ENCODE measurements at regions not wholly inside any gene's neighbourhood (a gene's known extent, or its start where the extent isn't known, plus 50 kb on each side); places are given as distances from the start of the nearest gene placed in this dataset.

DNA sequence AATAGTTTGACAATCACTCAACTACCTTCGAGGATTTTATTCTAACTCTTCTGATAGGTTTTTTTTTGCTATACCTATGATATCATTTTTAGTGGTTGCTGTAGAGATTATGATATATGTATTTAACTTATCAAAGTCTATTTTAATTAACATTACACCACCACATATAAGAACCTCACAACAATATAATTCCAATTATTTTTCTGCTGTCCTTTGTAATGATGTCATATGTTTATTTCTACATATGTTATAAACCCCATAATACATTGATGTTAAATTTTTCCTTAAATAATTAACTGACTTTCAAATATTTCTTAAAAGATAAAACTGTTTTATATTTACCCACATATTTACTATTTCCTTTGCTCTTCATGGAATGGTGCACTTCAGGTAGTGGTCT is 103.4 kb upstream of the KITLG start:
- no peak for TF ChIP-seq CEBPB (IDR thresholded peaks at IDR 0.05)
- TF ChIP-seq YY1 (IDR thresholded peaks at IDR 0.05; ENCODE audit: low read depth): no peak
- TF ChIP-seq EP300 (IDR thresholded peaks at IDR 0.05; ENCODE audit: borderline replicate concordance): no peak
- TF ChIP-seq FOXM1 (IDR thresholded peaks at IDR 0.05; ENCODE audit: borderline replicate concordance, low read depth): no peak
- no peak for TF ChIP-seq CREB1 (IDR thresholded peaks at IDR 0.05; ENCODE audit: low read depth)
- TF ChIP-seq, protein P1, sequence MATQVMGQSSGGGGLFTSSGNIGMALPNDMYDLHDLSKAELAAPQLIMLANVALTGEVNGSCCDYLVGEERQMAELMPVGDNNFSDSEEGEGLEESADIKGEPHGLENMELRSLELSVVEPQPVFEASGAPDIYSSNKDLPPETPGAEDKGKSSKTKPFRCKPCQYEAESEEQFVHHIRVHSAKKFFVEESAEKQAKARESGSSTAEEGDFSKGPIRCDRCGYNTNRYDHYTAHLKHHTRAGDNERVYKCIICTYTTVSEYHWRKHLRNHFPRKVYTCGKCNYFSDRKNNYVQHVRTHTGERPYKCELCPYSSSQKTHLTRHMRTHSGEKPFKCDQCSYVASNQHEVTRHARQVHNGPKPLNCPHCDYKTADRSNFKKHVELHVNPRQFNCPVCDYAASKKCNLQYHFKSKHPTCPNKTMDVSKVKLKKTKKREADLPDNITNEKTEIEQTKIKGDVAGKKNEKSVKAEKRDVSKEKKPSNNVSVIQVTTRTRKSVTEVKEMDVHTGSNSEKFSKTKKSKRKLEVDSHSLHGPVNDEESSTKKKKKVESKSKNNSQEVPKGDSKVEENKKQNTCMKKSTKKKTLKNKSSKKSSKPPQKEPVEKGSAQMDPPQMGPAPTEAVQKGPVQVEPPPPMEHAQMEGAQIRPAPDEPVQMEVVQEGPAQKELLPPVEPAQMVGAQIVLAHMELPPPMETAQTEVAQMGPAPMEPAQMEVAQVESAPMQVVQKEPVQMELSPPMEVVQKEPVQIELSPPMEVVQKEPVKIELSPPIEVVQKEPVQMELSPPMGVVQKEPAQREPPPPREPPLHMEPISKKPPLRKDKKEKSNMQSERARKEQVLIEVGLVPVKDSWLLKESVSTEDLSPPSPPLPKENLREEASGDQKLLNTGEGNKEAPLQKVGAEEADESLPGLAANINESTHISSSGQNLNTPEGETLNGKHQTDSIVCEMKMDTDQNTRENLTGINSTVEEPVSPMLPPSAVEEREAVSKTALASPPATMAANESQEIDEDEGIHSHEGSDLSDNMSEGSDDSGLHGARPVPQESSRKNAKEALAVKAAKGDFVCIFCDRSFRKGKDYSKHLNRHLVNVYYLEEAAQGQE (IDR thresholded peaks at IDR 0.05; ENCODE audit: low read depth): no peak
- TF ChIP-seq EGR1 (IDR thresholded peaks at IDR 0.05): no peak
- no peak for TF ChIP-seq RAD21 (IDR thresholded peaks at IDR 0.05; ENCODE audit: low read depth)
- no peak for TF ChIP-seq TAF1 (IDR thresholded peaks at IDR 0.05; ENCODE audit: low read depth)
- no peak for TF ChIP-seq TEAD4 (IDR thresholded peaks at IDR 0.05)
- TF ChIP-seq, protein P2, sequence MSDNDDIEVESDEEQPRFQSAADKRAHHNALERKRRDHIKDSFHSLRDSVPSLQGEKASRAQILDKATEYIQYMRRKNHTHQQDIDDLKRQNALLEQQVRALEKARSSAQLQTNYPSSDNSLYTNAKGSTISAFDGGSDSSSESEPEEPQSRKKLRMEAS (IDR thresholded peaks at IDR 0.05): no peak

DNA sequence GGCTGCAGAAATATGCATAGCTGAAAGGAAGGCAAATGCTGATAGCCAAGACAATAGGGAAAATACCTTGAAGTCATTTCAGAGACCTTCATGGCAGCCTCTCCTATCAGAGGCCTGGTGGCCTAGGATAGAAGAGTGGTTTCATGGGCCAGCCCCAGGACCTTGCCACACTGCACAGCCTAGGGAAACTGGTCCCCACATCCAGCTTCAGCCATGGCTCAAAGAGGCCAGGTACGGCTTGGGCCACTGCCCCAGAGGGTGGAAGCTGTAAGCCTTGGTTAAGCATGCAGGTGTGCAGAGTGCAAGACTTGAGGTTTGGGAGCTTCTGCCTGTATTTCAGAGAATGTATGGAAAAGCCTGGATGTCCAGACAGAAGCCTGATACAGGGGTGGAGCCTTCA is 101.0 kb upstream of the KITLG start:
- TF ChIP-seq, protein P1 (IDR thresholded peaks at IDR 0.05; ENCODE audit: low read depth): no peak
- TF ChIP-seq, protein P3, sequence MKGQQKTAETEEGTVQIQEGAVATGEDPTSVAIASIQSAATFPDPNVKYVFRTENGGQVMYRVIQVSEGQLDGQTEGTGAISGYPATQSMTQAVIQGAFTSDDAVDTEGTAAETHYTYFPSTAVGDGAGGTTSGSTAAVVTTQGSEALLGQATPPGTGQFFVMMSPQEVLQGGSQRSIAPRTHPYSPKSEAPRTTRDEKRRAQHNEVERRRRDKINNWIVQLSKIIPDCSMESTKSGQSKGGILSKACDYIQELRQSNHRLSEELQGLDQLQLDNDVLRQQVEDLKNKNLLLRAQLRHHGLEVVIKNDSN (IDR thresholded peaks at IDR 0.05): no peak
- no peak for TF ChIP-seq EP300 (IDR thresholded peaks at IDR 0.05; ENCODE audit: borderline replicate concordance)
- no peak for TF ChIP-seq EGR1 (IDR thresholded peaks at IDR 0.05)

DNA sequence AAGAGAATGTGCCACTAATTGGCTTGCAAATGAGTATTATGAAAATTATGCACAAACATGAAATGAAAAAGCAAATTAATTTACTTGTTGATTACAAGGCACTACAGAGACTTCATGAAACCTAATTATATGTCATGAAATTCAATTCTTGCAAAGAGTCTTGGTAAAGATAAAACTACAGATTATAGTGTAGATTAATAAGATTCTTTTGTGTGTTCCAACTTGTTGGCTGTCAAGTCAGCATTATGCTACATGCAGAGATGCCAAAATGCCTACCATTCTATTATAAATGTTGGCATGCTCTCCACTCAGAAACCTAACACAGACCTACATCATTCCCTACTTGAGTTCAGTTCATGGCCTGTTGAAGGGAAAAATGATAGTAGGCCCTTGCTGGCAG is 97.2 kb upstream of the KITLG start:
- TF ChIP-seq RAD21 (IDR thresholded peaks at IDR 0.05; ENCODE audit: low read depth): no peak
- no peak for TF ChIP-seq TEAD4 (IDR thresholded peaks at IDR 0.05)

DNA sequence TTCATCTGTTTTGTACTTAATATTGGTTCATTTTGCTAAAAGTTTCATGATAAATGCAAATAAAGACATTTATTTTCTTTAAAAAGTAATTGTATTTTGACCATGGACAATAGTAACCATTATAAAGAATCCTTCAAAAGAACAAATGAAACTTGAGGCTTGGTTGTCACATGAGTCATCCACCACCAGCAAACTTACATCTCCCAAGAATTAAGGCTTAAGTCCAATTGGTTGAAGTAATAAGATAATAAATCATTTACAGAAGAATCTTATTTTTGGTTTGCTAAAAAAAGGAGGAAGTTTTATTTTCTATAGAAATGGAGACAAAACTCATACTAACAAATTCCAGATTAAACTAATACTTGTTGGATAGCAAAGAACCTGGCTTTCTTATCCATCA is 84.8 kb upstream of the KITLG start:
- no peak for TF ChIP-seq TAF1 (IDR thresholded peaks at IDR 0.05; ENCODE audit: low read depth)
- TF ChIP-seq TEAD4 (IDR thresholded peaks at IDR 0.05): no peak
- no peak for TF ChIP-seq CREB1 (IDR thresholded peaks at IDR 0.05; ENCODE audit: low read depth)
- TF ChIP-seq ZBTB7A (IDR thresholded peaks at IDR 0.05; ENCODE audit: low read depth): no peak
- TF ChIP-seq, protein P3 (IDR thresholded peaks at IDR 0.05): no peak
- TF ChIP-seq NFIC (IDR thresholded peaks at IDR 0.05): no peak
- TF ChIP-seq YY1 (IDR thresholded peaks at IDR 0.05; ENCODE audit: low read depth): no peak
- no peak for TF ChIP-seq EP300 (IDR thresholded peaks at IDR 0.05; ENCODE audit: borderline replicate concordance)
- no peak for TF ChIP-seq CEBPB (IDR thresholded peaks at IDR 0.05)
- TF ChIP-seq, protein P1 (IDR thresholded peaks at IDR 0.05; ENCODE audit: low read depth): no peak
- no peak for TF ChIP-seq RAD21 (IDR thresholded peaks at IDR 0.05; ENCODE audit: low read depth)
- TF ChIP-seq EGR1 (IDR thresholded peaks at IDR 0.05): no peak
- TF ChIP-seq, protein P2 (IDR thresholded peaks at IDR 0.05): no peak
- TF ChIP-seq TCF12 (IDR thresholded peaks at IDR 0.05; ENCODE audit: low read depth): no peak

DNA sequence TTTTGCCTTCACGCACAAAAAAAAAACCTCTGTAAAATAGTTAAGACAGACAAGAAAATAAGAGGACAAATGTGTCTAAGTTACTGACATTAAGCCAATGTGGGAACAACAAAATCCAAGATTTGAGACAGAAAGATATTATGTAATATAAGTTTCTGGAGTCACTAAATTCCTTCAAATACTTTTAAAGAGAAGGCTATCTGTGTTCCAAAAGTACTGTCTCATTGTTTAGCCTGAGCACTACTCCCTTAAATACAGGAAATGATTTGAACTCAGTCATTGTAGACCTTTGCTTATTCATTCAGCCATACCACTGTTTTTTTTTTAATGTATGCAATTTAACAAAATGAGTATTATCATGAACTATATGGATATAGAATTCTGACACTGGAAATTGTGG is 82.7 kb upstream of the KITLG start:
- TF ChIP-seq TCF12 (IDR thresholded peaks at IDR 0.05; ENCODE audit: low read depth) (no peak), CREB1 (IDR thresholded peaks at IDR 0.05; ENCODE audit: low read depth) (no peak), TEAD4 (IDR thresholded peaks at IDR 0.05) (no peak), EGR1 (IDR thresholded peaks at IDR 0.05) (no peak), CEBPB (IDR thresholded peaks at IDR 0.05) (no peak), NFIC (IDR thresholded peaks at IDR 0.05) (no peak), RAD21 (IDR thresholded peaks at IDR 0.05; ENCODE audit: low read depth) (no peak), EP300 (IDR thresholded peaks at IDR 0.05; ENCODE audit: borderline replicate concordance) (no peak), YY1 (IDR thresholded peaks at IDR 0.05; ENCODE audit: low read depth) (no peak), ZBTB7A (IDR thresholded peaks at IDR 0.05; ENCODE audit: low read depth) (no peak), FOXM1 (IDR thresholded peaks at IDR 0.05; ENCODE audit: borderline replicate concordance, low read depth) (no peak)
- TF ChIP-seq, protein P2 (IDR thresholded peaks at IDR 0.05): no peak
- TF ChIP-seq, protein P1 (IDR thresholded peaks at IDR 0.05; ENCODE audit: low read depth): no peak
- TF ChIP-seq, protein P3 (IDR thresholded peaks at IDR 0.05): no peak
